Left ventricle myocardium inferior (tissue), 1 donor: ENCODE measurements at regions not wholly inside any gene's neighbourhood (a gene's known extent, or its start where the extent isn't known, plus 50 kb on each side); places are given as distances from the start of the nearest gene placed in this dataset.
"Not testable (repeated sequence)": the region's sequence is repeated elsewhere in the genome, so short reads cannot be mapped to it uniquely, and the experiment has no call there.

Experiments
- DNase-seq: peaks from one replicate; pipeline ENCODE4 v3.0.0-alpha.2; 2020
- H3K27ac ChIP-seq: fragments of 200-600 bp; replicated peaks from 2 replicates; pipeline ENCODE4 v1.8.0; 2021
- H3K27me3 ChIP-seq: fragments of 200-600 bp; 2 replicates; pipeline ENCODE4 v1.8.0; 2021; ENCODE audit warnings: low read depth
- H3K36me3 ChIP-seq: fragments of 200-600 bp; 2 replicates; pipeline ENCODE4 v1.8.0; 2021
- H3K4me1 ChIP-seq: fragments of 200-600 bp; 2 replicates; pipeline ENCODE4 v1.8.0; 2021
- H3K4me3 ChIP-seq: fragments of 200-600 bp; 2 replicates; pipeline ENCODE4 v1.8.0; 2021; ENCODE audit warnings: mild to moderate bottlenecking, moderate library complexity
- H3K9me3 ChIP-seq: fragments of 200-600 bp; replicated peaks from 2 replicates; pipeline ENCODE4 v1.8.0; 2021
- CTCF ChIP-seq: fragments of 200-600 bp; IDR thresholded peaks from 2 replicates; pipeline ENCODE4 v1.8.0; 2021; ENCODE audit warnings: antibody characterized with exemption, mild to moderate bottlenecking, borderline replicate concordance
- intact Hi-C: fragments of 100-400 bp; cut with micrococcal nuclease; formaldehyde crosslinking; loops from one replicate; pipeline ENCODE4 v1.11.0; 2022
- donor health status: DM: no; HTN: yes; CAD: no; lungs with severe emphysema.

- H3K36me3 ChIP-seq, result no peaks in the 10 kb centered on the region
- no peak for DNase-seq
- no peak overlapping the region for H3K27ac ChIP-seq
- no peaks in the 10 kb centered on the region for H3K27me3 ChIP-seq
- no peaks in the 10 kb centered on the region for H3K4me1 ChIP-seq
- intact Hi-C loops, result no loop called here
- no peak overlapping the region for H3K4me3 ChIP-seq
- TF ChIP-seq CTCF, result no peak
- no peaks in the 10 kb centered on the region for H3K9me3 ChIP-seq
These were observed 1087.4 kb upstream of the SLIT2 start for GRCh38 chr4:19164334-19164733.

- H3K27ac ChIP-seq, result no peak overlapping the region
- H3K27me3 ChIP-seq, result no peaks in the 10 kb centered on the region
- H3K4me3 ChIP-seq, result no peak overlapping the region
- no peaks in the 10 kb centered on the region for H3K4me1 ChIP-seq
- TF ChIP-seq CTCF, result no peak
- H3K36me3 ChIP-seq, result no peaks in the 10 kb centered on the region
- no peak for DNase-seq
- peaks cover 23% of the 10 kb centered on the region for H3K9me3 ChIP-seq
- intact Hi-C loops, result no loop called here
These were observed 1091.8 kb upstream of the SLIT2 start for GRCh38 chr4:19159874-19160273.

GRCh38 chr4:19158107-19158809 is 1093.4 kb upstream of the SLIT2 start:
- Histone ChIP-seq H3K9me3 (peaks cover 36% of the 10 kb centered on the region), H3K27me3 (no peaks in the 10 kb centered on the region), H3K4me1 (no peaks in the 10 kb centered on the region), H3K36me3 (no peaks in the 10 kb centered on the region), H3K27ac (no peak overlapping the region), H3K4me3 (no peak overlapping the region)
- intact Hi-C loops, result no loop called here
- no peak for TF ChIP-seq CTCF
- DNase-seq, result no peak

GRCh38 chr4:19156786-19157185 is 1094.9 kb upstream of the SLIT2 start:
- Histone ChIP-seq H3K4me3 (no peak overlapping the region), H3K27ac (no peak overlapping the region), H3K27me3 (no peaks in the 10 kb centered on the region), H3K4me1 (no peaks in the 10 kb centered on the region), H3K9me3 (peaks cover 36% of the 10 kb centered on the region), H3K36me3 (no peaks in the 10 kb centered on the region)
- no peak for TF ChIP-seq CTCF
- DNase-seq, result no peak
- intact Hi-C loops, result no loop called here

- Histone ChIP-seq H3K27me3 (no peaks in the 10 kb centered on the region), H3K9me3 (peaks cover 36% of the 10 kb centered on the region), H3K36me3 (no peaks in the 10 kb centered on the region), H3K4me1 (no peaks in the 10 kb centered on the region), H3K4me3 (no peak overlapping the region), H3K27ac (no peak overlapping the region)
- no peak for DNase-seq
- intact Hi-C loops, result no loop called here
- no peak for TF ChIP-seq CTCF
These were observed 1096.1 kb upstream of the SLIT2 start for GRCh38 chr4:19155568-19155967.

- intact Hi-C loops, result not testable (repeated sequence)
These were observed 1097.4 kb upstream of the SLIT2 start for GRCh38 chr4:19154267-19154666.

More at GRCh38 chr4:19154267-19154666, 1097.4 kb upstream of the SLIT2 start:
- not testable (repeated sequence) for H3K4me3 ChIP-seq, H3K4me1 ChIP-seq, H3K27ac ChIP-seq, DNase-seq, H3K36me3 ChIP-seq, H3K27me3 ChIP-seq
- peaks cover 36% of the 10 kb centered on the region for H3K9me3 ChIP-seq
